Stimulated activated CD8-positive, alpha-beta memory T cell treated with anti-CD3 and anti-CD28 coated beads, Interleukin-7, amount 100 ng/mL, for 4 hours (primary cell): ENCODE measurements at regions not wholly inside any gene's neighbourhood (a gene's known extent, or its start where the extent isn't known, plus 50 kb on each side); places are given as distances from the start of the nearest gene placed in this dataset.

Experiments
- DNase-seq, 2 donors: peaks; one replicate each; pipeline ENCODE4 v3.0.0-alpha.2; 2020; ENCODE audit warnings: low read depth in 2 of 2

DNA sequence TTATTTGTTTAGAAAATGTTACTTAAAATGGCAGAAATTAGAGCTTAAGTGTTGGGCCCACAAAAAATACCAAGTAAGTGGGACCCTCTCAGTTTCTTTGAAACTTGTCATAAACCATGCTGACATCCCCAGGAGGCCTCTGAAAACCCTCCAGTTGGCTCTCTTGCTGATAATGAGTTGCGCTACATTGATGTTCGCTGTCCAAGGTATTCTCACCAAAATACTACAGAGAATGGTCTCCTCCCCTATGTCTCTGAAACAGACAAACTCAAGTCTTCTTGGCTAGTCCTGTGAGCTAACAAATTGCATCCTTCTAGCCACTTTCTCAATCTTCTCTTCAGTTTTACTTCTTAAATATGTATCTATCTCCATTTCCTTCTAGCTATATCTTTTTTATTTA lies 669.4 kb downstream of the IRS1 start:
- DNase-seq: no peak

DNA sequence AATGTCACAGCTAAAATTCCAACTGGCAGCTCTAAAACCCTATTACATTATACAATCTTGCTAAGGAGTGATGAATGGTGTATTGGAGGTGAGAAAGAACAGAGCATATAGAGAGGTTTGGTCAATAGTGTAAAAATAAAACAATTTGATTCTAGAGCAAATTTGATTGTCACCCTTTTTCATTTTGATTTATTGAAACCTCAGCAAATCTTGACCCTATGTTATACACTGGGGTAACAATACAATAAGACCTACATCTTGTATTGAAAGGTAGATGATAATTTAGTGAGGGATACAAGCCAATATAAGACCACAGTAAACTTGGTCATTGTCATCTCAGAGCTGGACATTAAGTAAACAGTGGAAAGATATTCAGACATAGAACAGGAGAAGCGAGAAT lies 671.9 kb downstream of the IRS1 start:
- DNase-seq: no peak

DNA sequence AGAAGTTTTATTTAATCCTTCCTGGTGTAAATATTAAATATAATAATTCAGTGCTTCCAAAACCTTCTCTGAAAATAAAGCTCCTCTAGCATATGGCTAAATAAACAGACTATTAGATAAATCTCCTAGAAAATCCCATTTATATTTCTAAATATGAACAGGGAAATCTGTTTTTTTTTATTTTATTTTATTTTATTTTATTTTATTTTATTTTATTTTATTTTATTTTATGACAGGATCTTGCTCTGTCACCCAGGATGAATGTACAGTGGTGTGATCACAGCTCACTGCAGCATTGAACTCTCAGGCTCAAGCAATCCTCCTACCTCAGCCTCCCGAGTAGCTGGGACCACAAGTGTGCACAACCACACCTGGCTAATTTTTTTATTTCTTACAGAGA lies 673.5 kb downstream of the IRS1 start:
- DNase-seq: no peak

DNA sequence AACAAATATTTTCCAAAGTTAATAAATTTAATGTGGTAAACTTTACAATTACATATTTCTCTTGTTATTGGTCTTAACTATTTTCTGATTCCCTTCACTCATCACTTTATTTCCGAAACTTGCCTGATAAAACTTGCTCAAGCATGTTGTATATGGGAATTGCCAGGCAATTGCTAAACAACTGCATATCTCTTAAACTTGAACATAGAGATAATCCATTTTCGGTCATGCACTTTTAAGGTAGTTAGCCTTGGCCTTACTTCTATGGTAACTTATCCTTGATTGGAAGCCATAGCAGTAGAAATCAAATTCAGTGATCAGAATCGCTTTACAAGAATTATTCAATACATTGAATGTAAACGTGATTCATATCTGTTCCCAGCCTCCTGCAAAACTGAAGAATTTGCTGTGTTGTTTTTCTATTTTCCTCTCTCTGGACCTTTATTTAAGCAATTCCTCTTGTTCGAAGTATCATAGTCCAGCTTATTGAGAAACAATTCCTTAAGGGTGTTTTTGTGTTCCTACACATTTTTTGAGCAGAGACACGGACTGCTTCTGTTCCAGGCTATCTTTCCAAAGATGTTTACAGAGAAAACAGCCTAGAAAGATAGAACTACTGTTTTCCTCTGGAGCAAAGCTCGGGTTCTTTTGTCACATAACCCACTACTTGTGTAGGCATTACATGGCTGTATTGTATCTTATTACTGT lies 674.3 kb downstream of the IRS1 start:
- no peak for DNase-seq

DNA sequence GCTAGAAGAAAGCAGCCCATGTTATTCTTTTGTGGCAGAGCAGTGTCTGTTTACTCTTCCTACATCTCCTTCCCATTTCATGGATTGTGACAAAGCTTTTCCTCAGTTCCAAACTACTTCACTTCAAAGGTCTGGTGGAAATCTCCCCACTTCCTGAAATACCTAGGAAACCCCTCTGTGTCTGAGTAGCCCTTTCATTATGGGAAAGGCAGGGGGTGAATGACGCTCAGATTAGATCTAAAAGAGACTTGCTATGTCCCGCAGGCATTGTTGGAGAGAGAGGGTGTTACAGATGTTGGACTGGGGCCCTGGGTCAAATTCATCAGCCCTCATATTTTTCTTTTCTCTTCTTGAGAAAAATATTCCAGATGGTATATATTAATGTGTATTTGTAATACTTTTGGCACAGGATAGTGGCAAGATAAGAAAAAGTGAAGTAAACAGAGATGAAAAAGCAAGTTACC lies 675.0 kb downstream of the IRS1 start:
- DNase-seq: no peak

DNA sequence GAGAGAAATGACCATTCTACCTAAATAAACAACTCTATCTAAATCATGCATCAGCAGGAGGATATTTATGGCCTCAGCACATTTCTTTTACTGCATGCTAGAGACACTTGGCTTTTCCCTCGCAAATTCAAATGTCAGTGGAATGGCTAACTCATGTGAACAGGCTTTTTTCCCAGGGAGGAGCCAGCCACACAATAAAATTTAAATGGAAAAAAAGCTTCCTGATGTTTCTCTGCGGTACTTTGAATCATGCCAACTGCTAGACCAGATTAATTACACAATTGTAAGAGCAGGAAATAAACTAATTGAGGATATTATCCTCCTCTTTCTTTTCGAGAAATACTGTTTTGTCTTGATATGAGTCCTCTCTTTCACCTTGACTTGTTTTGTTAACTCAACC lies 676.3 kb downstream of the IRS1 start:
- DNase-seq: no peak

DNA sequence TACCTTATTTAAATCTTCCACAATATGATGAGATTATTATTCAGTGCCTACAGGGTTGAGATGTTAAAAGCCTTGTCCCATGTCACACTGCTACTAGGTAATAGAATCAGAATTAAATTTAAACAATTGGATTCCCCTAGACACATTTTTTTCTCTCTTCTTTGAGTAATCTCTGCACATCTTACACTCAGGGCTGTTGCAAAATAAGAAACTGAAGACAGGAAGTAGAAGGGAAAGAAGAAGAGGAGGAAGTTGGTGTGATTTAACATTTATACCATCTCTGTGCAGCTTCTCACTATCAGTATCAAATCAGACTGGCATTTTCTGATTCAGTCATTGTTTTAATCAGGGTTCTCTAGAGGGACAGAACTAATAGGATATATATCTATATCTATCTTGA lies 677.6 kb downstream of the IRS1 start:
- no peak for DNase-seq

DNA sequence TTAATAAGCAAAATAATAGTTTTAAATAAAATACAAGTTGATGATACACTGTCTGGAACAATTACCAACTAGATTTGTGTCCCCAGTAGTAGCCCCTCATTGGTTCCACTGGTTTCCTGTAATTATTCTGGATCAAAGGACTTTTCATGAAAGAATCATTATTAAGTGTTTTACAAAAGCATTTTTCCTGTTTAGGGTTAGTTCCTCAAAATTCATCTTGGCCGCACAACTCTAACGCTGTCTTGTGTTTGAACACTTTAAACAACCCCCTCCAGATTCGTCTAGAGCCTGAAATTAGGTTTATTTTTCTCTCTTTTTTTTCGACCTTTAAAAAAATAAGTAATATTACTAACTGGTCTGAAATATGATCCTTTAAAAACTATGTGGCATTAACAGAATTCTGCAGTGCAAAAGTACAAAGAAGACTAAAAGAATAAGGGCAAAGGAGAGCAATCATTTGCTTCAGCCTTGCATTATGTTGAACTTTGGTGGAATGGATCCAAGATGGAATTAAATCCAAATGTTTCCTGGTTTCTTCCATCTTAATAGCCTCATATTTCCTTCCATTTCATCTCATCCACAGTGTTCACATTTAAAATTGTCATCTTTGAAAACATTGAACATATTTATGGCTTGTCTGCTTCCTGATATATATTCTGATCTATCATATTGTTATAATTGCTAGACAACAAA lies 678.4 kb downstream of the IRS1 start:
- DNase-seq: no peak

DNA sequence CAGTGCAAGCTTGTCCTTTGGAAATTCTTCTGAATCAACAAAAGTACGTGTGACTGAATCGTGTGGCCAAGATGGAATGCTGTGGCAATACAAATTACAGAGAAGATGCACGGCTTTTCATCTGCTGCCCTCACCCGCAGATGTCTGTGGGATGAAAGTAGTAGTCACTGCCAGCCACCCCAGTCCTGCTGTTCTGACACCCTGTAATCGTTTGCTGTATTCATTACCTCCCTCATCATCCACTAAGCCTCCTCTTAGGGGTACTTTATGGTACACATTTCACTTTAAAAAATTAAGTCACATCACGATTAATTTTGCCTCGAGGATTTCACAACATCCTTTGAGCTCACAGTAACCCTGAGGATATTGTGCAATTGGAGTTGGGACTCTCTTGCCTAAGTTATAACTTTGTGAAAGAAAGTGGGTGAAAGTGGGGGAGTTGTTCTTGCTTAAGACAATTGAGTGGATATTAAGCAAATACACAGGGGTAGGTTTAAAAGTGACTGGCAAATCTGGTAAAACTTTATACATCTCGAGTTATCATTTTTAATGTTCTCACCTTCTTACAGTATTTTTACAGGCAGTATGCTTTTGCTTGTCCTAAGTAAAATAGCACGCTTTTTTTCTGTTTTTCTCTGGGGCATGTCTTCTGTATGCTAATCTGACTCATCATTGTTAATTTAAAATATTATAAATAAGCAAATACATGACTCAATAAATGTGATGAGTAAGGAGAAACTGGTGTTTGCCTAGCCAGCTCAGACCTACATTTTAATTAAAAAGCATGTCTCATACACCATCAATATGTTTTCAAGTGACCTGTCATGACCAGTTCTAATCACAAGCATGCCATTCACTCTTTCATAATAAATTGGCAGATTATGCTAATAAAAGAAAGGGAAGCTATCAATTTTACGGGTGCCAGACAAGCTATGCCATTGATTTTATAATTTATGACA lies 680.9 kb downstream of the IRS1 start:
- DNase-seq: no peak

DNA sequence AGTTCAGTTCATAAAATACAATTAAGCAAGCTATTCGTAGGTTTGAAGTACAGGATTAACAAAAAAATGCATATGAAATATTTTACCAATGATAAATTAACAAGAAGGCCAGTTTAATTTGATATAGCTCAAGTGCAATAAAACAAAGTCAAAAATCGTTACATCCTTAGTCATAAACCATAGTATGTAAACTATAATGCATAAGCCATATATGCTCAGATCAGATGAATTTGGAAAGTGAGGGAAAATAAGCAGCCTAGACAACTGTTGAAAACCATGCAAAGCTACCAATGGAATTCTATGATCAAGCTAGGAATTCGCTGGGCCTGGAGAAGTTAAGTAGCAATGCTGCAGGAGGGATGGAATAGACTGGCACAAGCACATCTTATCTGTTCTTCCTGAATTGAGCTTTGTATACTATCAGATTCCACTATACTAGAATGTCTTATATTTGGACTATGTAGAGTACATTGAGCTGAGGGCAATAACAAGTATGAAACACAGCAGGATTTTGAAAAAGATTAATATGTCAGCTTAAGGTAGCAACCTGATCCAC lies 682.0 kb downstream of the IRS1 start:
- no peak for DNase-seq

DNA sequence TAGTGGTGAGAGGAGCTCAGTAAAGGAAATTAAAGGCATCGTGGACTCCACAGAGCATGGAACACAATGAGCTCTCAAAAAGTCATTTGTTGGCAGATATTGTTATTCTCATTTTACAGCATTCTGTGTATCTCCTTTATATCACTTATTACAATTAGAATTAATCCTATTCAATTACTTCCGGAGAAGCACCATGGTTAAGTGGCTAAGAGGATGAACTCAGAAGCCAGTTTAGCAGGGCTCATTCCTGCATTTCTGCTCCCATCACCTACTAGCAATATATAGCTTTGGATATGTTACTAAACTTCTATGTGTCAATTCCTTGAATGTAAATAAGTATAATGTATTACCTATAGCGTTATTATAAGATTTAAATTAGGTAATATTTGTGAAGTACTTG lies 683.3 kb downstream of the IRS1 start:
- no peak for DNase-seq

DNA sequence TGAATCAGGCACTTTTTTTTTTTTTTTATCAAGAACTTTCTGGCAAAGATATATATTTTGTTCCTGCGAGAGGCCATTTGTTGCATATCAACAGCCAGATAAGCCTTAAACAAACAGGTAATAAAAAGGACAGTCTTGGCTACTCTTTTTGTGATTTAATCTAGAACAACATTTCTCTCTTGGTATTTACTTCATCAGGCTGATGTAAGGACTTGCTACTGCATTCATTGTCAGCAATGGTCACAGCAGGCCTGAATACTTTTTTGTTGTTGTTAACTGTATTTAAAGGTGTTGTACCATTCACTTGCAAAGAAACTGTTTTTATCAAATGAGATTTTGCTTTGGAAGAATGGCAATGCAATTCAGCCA lies 683.8 kb downstream of the IRS1 start:
- DNase-seq: no peak

DNA sequence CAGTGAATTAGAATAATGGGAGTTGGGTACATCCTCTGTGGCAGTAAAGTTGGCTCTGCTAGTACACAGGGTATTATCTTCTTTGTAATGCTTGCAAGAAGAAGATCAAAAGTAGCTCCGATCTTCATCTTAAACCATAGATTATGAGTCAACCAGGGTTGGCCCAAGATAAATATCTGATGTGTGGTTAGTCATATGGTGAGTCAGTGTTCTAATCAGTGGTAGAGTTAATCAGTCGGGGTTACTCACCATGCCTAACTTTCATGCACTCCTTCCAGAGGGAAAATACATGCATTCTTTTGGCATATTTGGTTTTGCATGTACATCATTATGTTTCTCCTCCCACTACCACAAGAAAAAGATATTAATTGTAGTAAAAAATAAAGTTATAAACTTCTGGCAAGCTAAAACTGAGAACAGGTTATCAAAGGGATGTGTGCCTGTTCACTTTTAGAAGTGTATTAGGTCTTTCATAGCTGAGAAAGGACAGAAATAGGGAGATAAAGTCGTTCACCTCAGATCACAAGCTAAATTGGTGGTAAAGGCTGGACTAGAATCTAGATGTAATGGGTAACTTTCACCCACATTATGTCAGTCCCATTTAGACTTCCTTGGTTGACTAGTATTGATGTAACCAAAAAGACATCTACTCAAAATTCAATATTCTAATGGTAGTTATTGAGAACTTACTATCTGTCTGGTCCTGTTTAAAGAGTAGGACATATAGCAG lies 684.4 kb downstream of the IRS1 start:
- no peak for DNase-seq

DNA sequence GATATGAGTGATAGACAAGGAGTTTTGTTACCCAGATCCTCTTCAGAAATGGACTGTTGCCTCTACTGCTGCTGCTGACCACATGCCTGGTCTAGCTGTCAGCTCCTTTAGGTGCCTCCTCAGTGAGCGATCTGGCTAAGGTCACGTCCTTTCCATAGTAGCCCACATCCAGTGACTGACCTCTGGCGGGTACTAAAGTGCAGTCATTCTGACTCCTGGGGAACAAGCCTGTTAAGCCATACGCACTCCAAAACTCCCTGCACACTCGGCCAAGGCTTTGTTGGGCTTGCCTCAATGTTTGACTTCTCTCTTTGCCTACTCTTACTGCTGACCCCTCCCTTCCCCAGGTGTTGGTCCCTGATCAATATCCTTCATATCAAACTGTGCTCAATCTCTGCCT lies 685.2 kb downstream of the IRS1 start:
- DNase-seq: no peak

DNA sequence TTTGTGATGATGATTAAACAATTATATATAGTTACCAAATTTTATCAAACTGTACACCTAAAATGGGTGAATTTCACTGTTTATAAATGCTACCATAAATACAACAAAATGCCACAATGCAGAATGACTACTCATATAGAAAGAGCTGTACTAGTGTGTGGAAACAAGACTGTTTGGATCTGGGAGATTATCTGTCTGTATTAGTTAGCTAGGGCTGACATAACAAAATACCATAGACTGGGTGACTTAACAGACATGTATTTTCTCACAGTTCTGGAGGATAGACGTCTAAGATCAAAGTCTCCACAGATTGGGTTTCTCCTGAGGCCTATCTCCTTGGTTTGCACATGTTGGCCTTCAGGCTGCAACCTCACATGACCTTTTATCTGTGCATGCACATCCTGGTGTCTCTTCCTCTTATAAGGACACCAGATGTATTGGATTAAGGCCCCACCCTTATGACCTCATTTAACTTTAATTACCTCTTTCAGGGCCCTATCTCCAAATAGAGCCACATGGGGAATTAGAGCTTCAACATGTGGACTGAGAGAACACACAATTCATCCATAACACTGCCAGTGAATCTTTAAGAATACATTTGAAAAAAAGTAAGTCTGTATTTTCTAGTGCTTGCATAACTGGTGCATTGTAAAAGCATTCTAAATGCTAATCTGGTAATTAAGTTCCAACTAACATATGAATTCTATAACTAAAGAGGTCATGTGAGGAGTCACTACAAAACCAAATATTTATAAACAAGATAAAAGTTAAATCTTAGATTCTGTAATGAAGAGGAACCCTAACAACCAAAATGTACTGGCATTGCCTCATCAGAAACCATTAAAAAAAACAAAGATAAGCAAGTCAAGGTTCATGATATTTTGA lies 699.6 kb downstream of the NYAP2 start:
- DNase-seq: no peak

DNA sequence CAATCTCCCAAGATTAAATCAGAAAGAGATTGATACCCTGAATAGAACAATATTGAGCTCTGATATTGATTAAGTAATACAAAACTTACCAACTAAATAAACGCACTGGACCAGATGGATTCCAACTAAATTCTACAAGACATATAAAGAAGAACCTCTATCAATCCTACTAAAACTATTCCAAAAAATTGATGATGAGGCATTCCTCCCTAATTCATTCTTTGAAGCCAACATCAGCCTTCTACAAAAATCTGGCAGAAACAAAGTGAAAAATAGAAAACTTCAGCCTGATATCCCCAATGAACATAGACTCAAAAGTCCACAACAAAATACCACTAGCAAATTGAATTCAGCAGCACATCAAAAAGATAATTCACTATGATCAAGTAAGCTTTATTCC lies 695.5 kb downstream of the NYAP2 start:
- no peak for DNase-seq

DNA sequence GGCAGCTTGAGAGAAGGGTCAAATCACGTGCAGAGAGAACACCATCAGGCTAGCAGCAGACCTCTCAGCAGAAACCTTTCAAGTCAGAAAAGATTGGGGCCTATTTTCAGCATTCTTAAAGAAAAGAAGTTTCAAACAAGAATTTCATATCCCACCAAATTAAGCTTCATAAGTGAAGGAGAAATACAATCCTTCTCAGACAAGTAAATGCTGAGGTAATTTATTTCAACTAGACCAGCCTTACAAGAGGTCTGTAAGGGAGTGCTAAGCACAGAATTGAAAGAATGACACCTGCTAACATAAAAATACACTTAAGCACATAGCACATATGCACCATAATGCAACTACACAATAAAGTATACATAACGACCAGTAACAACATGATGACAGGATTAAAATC lies 693.9 kb downstream of the NYAP2 start:
- DNase-seq: no peak

DNA sequence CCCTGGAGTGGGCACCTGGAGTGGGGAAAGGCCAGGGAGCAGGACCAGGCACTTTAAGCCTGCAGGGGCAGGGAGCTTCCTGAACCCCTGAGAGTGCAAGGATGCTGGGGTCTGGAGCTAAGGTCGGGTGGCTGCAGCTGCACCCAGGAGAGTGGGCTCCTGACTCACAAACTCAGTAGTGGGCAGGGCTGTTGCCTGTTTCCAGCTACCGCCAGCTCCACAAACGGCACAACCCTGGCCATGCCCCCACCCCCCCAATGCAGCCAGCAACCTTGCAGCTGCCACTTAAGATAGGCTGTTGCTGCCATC lies 688.8 kb downstream of the NYAP2 start:
- no peak for DNase-seq

DNA sequence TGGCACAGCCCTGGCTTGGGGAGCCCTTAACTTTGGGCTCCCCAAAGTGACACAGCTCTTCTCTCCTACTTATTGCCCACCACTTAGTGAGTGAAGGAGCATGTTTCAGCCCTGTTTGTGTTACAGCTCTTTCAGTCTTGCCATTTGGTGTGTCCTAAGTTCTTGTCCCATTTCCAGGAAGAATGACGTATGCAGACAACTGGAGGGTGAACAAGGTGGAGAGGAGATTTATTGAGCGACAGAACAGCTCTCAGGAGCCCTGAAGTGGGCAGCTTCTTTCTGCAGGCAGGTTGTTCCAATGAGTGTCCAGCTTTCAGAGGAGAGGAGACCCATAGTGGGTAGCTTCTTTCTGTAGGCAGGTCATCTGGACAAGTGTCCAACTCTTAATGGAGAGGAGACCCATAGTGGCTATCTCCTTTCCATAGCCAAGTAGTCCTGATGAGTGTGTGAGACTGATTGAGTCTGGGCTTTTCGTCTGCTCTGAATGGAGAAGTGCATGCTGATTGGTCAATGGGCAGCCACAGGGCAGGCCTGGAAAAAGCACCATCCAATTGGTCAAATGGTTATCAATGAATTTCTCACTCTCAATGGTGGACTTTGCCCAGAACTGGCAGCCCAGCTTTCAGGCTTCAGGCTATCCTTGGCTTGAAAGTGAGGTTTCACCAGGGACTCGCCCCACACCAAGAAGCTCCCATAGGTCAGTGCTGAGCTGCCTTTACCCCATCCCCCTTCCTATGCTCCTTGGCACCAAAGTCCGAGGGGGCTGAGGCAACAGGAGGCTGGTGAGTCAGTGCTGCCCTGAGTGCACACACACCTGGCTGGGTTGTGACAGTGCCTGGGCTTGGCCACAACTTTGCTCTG lies 688.2 kb downstream of the NYAP2 start:
- DNase-seq: no peak

DNA sequence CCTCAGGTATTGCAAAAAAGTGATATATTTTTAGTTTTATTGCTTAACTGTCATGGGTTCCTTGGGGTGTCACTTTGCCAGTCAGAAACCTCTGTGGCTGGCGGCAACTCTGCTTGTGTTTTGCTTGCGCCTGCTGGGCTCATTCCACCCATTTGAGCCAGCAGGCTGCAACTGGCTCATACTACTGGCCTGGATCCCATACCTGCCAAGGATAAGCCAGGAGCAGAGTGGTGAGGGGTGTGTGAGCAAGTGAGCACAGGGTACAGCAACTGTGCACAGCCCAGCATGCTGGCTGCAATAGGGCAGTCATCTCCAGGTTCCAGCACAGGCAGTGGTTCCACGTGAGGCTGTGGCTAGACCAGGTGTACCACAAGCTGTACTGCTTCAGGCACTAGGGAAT lies 687.5 kb downstream of the NYAP2 start:
- no peak for DNase-seq
